Hippocampal formation (tissue), 2 donors: ENCODE measurements at regions not wholly inside any gene's neighbourhood (a gene's known extent, or its start where the extent isn't known, plus 50 kb on each side); places are given as distances from the start of the nearest gene placed in this dataset.
"Not testable (repeated sequence)": the region's sequence is repeated elsewhere in the genome, so short reads cannot be mapped to it uniquely, and the experiment has no call there.

Experiments
- DNase-seq, 2 donors: peaks; one replicate each; lab custom pipeline; 2025; lab: John Stamatoyannopoulos, UW

DNA sequence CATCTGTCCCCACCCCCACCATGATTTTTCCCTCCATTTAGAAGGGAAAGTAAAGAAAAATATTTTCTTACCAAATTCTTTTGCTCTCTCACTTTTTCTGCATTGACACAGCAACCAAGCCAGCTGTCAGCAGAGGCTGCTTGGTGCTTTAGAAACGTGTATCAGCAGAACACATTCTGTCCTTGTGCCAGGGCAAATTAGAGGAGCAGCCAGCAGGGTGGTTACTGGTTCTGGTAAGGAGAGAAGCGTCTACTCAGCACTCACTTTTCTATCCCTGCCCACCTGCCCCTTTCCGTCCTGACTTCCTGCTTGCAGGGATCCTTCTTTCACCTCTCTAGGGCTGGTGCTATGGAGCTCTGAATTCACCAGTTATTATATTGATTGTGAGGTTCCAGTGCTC is 327.5 kb upstream of the PDE3A start:
- no peak for DNase-seq

DNA sequence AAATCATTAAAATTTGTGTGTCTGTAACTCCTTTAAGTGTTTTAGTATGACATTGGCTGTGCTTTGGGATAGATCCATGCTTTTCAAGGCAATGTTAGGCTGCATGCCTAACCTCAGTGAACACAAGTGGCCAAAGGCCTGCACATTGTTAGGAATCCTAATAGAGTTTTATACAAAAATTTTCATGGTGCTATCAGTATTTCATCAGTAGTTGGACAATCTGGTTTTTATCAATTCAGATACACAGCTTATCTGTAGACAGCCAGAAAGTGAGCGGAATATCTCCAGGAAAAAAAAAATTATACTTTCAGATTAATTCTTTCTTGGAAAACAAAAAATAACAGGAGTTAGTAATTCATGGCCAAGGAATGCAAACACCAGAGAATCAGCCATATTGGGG is 324.0 kb upstream of the PDE3A start:
- DNase-seq = no peak

DNA sequence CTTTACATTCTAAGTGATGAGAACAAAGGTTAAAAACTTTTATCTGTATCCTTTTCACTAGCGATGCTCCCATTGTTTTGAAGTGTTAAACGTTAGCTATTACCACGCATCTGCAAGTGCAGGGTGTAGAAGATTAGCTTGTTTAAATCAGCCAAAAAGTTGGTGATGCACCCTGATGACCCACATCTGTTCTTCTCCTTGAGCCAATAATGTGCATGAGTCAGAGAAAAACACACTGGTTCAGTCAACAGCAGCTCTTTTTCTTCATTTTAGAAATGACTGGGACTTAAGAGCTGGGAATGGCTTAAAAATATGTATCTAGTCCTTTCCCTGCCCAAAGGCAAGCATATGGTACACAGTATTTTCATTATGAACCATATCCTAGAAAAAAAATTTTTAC is 323.5 kb upstream of the PDE3A start:
- no peak for DNase-seq

DNA sequence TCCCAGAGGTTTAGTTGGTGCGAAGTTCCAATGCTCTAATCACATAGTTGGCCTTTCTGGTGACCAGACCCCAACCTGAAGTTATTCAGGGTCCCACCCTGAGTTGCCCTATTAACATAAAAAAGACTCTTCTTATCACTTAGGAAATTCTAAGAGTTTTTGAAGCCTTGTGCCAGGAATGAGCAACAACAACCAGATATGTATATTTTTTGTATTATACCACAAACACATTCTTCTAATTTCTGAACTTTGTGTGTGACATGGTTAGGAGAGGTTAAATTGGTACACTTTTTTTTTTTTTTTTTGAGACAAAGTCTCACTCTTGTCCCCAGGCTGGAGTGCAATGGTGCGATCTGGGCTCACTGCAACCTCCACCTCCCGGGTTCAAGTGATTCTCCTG is 320.4 kb upstream of the PDE3A start:
- no peak for DNase-seq

DNA sequence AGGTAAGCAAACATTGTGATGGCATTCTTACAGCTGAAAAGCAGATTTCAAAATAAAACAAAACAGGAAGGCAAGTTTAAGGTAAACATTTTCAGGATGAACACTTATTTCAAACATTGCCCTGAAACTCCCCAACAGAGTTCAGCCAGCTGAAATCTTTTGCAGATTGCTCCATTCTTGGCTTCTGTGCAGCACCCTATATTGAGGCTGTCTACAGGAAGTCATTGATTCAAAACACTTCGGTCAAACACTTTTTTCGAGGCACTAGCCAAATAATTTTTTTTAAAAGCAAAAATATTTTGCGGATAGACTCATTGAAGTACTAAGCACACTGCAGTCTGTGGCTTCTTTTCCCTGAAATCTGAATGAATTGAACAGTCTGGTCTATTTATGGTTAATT is 318.1 kb upstream of the PDE3A start:
- DNase-seq = no peak

DNA sequence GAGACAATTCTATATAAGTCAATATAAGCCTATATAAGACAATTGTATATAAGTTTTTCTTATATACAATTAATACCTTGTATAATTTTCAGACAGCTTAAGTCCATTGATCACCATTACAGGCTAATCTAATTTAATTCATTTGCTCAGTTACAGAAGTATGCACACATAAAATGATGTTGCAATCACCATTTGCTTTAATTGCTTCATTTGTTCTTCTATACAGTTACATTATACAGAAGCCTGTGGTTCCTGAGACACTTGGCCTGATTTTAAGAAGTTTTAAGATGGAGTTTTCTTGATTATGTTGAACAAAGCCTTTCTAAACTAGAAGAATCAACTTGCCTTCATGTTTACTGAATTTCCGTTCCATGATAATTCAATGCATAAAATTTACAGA is 314.6 kb upstream of the PDE3A start:
- DNase-seq = no peak

DNA sequence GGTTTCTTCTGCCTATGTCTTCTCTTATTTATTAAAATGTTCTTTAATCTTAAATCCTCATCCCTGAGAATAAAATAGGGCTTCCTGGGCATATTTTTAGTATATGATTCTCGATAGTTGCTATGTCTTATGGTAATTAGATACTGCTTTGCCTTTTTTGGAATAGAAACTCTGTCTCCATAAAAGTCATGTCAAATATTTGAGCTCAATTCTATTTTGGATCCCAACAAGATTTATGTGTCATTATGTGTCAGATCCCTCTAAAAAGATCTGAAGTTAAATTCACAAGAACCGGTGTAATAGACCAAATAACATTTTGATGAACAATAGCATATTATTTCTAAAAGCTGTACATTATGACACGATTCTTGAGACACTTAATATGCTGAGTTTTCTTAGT is 312.5 kb upstream of the PDE3A start:
- no peak for DNase-seq

DNA sequence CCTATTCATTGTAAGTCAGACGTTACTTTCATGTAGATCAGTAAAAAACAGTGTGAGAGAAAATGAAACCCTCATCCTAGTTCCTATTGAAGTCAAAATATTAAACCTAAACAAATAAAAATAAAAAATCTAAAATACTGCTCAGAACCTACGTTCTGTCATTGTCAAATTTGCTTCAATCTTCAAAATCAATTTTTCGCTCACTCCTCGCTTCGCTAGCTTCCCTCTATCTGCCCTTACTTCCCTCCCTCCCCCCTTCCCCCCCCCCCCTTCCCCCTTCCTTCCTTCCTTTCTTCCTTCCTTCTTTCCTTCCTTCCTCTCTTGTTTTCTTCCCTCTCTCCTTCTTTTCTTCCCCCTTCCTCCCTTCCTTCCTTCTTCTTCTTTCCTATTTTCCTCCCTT is 310.9 kb upstream of the PDE3A start:
- DNase-seq = no peak

DNA sequence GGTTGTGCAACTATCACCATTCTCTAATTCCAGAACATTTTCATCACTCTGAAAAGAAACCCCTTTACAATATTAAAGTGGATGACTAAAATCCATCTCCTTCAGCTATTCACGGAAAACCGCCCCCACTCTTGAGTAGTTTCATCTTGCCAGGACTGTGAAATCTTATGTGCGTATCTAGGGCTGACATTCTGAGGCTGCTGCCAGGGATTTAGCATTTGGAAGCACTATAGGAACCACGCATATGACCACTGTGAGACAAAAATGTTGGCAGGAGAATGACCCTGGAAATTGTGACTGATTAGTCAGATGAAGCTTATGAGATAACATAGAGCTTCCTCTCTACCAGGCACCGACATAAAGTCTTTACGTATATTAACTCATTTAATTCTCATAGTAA is 305.2 kb upstream of the PDE3A start:
- DNase-seq = no peak

DNA sequence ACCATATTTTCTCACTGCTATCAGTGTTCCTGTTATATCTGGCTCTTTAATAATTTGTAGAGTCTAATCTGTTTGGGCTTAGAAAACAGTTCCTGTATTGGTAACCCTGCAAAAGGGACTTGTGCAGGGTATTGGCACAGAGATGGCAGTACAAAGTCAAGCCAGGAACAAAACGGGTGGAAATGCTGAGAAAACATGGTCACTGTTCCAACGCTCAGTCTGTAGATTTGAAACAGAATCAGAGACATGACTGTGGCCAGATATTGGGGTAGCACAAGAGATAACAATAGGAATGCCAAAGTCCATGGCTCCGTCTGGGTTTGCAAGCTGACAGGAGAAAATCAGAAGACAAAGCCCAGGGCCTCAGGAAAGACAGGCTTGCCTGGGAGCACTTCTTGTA is 290.7 kb upstream of the PDE3A start:
- DNase-seq = no peak

DNA sequence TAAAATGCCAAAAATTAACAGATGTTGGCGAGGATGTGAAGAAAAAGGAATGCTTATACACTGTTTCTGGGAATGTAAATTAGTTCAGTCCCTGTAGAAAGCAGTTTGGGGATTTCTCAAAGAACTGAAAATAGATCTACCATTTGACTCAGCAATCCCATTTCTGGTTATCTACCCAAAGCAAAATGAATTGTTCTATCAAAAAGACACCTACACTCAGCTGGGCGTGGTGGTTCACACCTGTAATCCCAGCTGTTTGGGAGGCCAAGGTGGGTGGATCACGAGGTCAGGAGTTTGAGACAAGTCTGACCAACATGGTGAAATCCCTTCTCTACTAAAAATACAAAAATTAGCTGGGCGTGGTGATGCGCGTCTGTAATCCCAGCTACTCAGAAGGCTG is 279.3 kb upstream of the PDE3A start:
- DNase-seq = no peak

DNA sequence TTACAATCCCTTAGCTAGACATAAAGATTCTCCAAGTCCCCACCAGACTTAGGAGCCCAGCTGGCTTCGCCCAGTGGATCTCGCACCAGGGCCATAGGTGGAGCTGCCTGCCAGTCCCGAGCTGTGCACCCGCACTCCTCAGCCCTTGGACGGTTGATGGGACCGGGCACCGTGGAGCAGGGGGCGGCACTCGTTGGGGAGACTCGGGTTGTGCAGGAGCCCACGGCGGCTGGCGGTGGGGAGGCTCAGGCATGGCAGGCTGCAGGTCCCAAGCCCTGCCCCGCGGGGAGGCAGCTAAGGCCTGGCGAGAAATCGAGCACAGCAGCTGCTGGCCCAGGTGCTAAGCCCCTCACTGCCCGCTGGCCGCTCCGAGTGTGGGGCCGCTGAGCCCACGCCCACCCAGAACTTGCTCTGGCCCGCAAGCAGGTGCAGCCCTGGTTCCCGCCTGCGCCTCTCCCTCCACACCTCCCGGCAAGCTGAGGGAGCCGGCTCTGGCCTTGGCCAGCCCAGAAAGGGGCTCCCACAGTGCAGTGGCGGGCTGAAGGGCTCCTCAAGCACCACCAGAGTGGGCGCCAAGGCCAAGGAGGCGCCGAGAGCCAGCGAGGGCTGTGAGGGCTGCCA is 275.0 kb upstream of the PDE3A start:
- not testable (repeated sequence) for DNase-seq

DNA sequence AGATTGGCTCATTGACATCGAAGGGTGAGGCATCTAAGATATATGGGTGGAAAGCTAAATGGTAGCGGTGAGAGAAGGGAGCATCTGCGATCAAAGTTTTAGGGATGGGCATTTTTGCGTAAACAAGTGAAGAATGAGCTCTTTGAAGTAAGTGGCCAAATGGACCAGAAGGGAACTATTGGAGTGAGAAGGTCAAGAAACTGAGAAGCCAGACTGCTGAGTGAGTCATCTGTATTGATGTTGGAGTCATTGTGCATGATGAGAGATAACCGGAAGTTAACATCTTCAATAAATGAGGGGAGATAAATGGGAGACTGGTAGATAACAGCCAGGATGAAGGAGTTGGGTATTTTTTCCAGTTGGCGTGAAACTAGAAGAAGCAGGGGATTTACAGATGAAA is 271.9 kb upstream of the PDE3A start:
- DNase-seq = no peak

DNA sequence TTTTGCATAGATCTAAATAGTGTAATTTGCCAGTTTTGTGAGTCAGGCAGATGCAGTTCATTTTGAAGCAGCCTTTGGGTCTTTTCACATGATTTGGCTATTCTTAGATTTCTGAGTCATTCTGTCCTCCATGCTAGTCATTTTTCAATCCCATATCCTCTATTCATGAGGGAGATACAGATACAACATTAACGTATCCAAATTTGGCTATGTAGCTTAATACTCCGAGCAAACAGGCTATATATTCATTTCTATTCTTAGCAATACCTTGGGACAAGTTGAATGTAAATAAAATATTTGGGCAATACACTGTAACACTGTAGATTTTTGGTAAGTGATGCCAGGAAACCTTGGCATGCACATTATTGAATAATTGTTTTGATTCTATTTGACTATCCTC is 270.7 kb upstream of the PDE3A start:
- DNase-seq = no peak

DNA sequence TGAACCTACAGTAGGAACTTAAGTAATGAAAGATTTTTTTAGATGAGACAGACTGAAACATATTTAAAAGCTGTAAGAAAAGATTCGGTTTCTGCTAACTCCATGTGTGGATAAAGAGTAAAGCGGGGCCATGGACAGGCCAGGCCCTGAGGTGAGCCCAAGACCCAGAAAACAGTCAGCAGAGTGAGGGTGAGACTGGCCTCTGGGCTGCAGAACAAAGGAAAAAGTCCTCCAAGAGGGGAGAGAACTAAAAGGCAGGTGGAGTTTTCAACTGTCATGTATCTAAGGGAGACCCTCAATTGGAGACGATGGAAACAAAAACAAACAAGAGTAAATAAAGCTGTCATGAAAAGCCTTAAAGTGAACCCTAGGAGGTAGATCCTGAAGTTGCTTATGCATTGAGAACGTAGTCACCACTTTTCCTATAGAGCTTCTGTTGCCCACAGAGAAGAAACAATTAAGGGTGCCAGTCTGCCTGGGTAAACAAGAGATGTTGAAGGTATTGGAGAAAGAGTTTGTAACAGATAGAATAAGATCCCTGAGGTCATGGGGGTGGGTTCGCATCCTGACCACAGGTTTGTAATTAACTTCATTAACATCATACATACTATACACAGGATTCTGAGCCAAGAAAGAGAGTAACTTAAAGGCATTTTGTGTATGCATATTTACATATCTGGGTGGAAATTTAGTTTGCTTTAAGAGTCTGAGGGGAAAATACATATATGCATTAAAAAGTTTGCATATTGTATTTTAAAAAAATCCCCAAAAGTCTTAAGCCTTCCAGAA is 268.7 kb upstream of the PDE3A start:
- no peak for DNase-seq

DNA sequence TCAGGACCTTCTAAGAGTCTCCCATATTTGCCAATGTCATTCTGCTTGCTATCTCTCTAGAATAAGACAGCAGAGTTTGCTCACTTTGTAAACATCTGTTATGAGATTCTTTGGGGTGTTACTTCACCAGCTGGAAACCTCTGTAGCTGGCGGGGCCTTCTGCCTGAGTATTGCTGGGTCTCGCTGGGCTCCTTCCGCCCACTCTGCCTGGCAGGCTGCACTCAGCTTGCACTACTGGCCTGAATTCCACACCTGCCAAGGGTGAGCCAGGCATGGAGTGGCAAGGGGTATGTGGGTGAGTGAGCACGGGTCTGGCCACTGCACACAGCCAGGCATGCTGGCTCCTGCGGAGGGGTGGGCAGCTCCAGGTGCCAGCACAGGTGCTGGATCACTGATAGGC is 267.3 kb upstream of the PDE3A start:
- no peak for DNase-seq

DNA sequence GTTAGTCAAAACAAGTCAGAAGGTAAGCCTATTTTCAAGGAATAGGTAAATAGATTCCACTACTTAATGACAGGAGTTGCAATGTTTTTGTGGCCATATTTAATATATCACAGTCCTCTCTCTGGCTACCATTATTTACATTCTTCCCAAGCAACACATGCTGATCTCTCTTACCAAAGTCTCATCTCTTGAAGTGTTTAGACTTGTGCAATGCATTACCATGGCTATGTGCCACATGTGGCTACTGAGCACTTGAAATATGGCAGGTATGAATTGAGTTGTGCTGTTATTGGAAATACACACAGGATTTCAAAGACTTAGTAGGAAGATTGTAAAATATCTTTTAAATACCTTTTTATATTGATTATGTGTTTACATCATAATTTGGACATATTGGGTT is 262.4 kb upstream of the PDE3A start:
- no peak for DNase-seq

DNA sequence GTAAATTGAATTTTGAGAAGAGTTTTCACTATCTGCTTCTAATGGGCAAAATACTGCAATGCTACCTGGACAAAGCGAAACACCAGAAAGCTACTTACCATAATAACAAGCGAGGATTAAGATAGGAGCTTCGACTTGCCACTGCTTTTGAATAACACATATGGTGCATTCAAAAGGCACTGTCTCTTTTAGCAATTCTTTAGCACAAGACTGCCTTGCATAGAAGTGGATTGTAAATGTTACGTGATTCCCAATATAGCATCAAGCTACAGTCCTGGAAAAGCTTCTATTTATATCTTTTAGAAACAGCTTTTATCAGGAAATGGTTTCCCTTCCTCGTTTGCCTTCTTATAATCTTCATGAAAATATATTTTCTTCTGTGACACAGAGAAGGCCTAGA is 258.7 kb upstream of the PDE3A start:
- no peak for DNase-seq

DNA sequence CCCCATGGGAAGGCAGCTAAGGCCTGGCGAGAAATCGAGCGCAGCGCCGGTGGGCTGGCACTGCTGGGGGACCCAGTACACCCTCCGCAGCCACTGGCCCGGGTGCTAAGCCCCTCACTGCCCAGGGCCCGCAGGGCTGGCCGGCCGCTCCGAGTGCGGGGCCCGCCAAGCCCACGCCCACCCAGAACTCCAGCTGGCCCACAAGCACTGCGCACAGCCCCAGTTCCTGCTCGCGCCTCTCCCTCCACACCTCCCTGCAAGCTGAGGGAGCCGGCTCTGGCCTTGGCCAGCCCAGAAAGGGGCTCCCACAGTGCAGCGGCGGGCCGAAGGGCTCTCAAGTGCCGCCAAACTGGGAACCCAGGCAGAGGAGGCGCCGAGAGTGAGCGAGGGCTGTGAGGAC is 253.0 kb upstream of the PDE3A start:
- DNase-seq = not testable (repeated sequence)

DNA sequence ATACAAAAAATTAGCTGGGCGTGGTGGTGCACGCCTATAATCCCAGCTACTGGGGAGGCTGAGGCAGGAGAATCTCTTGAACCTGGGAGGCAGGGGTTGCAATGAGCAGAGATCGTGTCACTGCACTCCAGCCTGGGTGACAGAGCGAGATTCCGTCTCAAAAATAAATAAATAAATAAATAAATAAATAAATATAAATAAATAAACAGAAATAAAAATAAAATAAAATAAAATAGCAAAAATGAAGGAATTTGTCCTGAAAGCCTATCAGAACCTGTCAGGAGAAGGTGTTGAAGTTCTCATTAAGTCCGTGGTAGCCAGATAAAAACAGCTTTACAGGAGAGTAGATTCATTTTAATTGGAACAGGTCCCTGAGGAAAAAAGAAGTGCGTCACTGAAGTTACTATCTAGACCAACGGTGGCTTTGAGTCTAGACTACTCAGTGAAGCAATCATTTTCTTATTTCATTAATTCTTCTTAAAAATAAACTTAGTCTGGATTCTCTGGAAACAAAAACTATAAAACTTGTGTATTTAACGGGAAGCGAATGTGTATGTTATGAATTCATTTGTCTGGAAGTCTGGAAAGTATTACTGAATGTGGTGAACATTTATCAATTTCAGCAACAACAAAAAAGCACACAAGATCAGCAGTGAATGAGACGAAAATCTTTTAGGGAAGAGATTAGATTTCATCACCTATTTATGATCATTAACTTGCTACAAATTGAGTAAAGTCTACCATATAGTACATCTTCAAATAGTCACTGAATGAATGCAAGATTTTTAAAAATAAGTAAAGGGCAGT is 248.5 kb upstream of the PDE3A start:
- DNase-seq = no peak

DNA sequence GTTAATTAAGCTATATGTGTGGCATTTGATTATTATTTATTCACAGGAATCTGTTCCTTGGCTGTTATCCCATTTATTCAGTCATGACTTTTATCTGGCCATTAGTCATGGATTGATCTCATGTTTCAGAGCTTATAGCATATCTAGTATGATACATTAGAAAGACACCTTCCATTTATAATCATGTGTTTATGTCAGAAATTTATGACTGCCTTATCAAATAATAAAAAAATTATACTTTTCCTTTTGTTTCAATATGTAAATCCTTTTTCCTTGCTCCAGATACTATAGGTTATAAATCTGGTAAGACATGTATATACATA is 248.0 kb upstream of the PDE3A start:
- DNase-seq = no peak

DNA sequence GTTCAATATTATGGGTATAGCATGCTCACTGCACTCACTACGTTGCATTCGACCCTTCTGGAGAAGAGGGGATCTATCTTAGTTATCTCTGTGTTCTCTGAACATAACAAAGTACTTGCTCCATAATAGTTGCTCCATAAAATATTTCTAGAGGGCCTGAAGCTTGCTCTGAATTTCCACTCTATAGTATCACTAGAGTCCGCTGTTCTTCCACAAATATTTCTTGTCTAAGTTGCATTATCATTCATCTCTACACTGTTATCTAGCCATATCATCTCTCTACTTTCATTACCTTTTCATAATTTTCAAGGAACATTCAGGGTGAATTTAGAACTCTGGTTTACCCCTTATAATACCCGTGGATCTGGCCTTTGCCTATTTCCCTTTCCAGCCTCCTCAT is 246.1 kb upstream of the PDE3A start:
- no peak for DNase-seq

DNA sequence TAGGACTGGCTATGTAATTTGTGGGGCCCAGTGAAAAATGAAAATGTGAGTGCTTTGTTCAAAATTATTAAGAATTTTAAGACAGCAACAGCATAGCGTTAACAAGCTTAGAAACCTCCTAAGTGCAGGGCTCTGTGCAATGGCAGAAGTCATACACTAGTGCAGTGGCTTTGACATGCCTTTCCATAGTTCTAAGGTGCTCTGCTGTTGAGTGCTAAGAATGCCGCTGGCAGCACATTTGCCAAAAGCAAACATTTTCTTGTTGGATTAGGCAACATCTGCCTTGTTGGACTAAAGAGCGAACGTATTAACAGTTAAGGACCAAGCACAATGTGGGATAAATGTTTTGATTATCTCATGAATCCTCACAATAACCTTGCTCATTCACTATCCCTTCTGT is 244.9 kb upstream of the PDE3A start:
- no peak for DNase-seq
